SH-SY5Y (cell line): ENCODE measurements at regions not wholly inside any gene's neighbourhood (a gene's known extent, or its start where the extent isn't known, plus 50 kb on each side); places are given as distances from the start of the nearest gene placed in this dataset.

Source experiments
- GATA2 ChIP-seq: IDR thresholded peaks from 2 replicates; pipeline ENCODE4 v1.6.1; 2011; ENCODE audit warnings: mild to moderate bottlenecking, low read depth, low read length
- GATA3 ChIP-seq: IDR thresholded peaks from 2 replicates; pipeline ENCODE4 v1.6.1; 2011; ENCODE audit warnings: low read depth, mild to moderate bottlenecking, low read length, moderate library complexity

- no peak for TF ChIP-seq GATA2
- TF ChIP-seq GATA3, result no peak
Measured at GRCh38 chr2:185526161-185526560, 212.4 kb upstream of the FSIP2 start.
